ENCODE measurements at regions not wholly inside any gene's neighbourhood (a gene's known extent, or its start where the extent isn't known, plus 50 kb on each side); places are given as distances from the start of the nearest gene placed in this dataset.
A peak's percentile ranks its signal among the peaks of the same experiment; 100 is the strongest.

GRCh38 chr4:59831746-59832145 is 1368.4 kb upstream of the ADGRL3 start (continued):
- TF ChIP-seq ATF6 (CRISPR knock-in tag; IDR thresholded peaks at IDR 0.05) (no peak), CTCF (IDR thresholded peaks at IDR 0.05) (no peak)

GRCh38 chr4:59834943-59835342 is 1365.2 kb upstream of the ADGRL3 start:
- Mint-ChIP-seq H3K36me3 (no peaks in the 10 kb centered on the region), H3K9me3 (peaks cover 6% of the 10 kb centered on the region), H3K4me1 (no peaks in the 10 kb centered on the region), H3K27ac (no peak overlapping the region), H3K27me3 (ENCODE audit: low read depth) (no peaks in the 10 kb centered on the region), H3K4me3 (no peak overlapping the region)
- peak; percentile 93 for TF ChIP-seq HMGA2 (CRISPR knock-in tag; IDR thresholded peaks at IDR 0.05)
- TF ChIP-seq FOXJ3 (CRISPR knock-in tag; IDR thresholded peaks at IDR 0.05; ENCODE audit: borderline replicate concordance) = no peak
- CTCF ChIA-PET = no interaction called here
- ATAC-seq = no peak
- POLR2A ChIA-PET = no interaction called here
- no peak for DNase-seq (ENCODE audit: low spot score)

GRCh38 chr4:59837751-59838150 is 1362.4 kb upstream of the ADGRL3 start:
- Mint-ChIP-seq H3K36me3 (no peaks in the 10 kb centered on the region), H3K4me3 (no peak overlapping the region), H3K9me3 (peaks cover 7% of the 10 kb centered on the region), H3K4me1 (no peaks in the 10 kb centered on the region), H3K27ac (no peak overlapping the region), H3K27me3 (ENCODE audit: low read depth) (no peaks in the 10 kb centered on the region)
- ATAC-seq (no peak), DNase-seq (ENCODE audit: low spot score) (no peak)
- no peak for TF ChIP-seq GRHL2 (CRISPR knock-in tag; IDR thresholded peaks at IDR 0.05; ENCODE audit: insufficient replicate concordance, severe bottlenecking)
- TF ChIP-seq ETV6 (CRISPR knock-in tag; IDR thresholded peaks at IDR 0.05) = no peak
- no peak for TF ChIP-seq GTF2I (CRISPR knock-in tag; conservative IDR thresholded peaks at IDR 0.05)
- no peak for TF ChIP-seq ATF1 (CRISPR knock-in tag; IDR thresholded peaks at IDR 0.05)
- no peak for TF ChIP-seq ATF3 (CRISPR knock-in tag; conservative IDR thresholded peaks at IDR 0.05)
- TF ChIP-seq TEAD4 (CRISPR knock-in tag; IDR thresholded peaks at IDR 0.05) = no peak
- TF ChIP-seq ZNF425 (CRISPR knock-in tag; conservative IDR thresholded peaks at IDR 0.05) = no peak
- ChIA-PET POLR2A (no interaction called here), CTCF (no interaction called here)

GRCh38 chr4:59838236-59838635 is 1361.9 kb upstream of the ADGRL3 start:
- H3K36me3 Mint-ChIP-seq = no peaks in the 10 kb centered on the region
- POLR2A ChIA-PET = no interaction called here
- no peak for ATAC-seq

More at GRCh38 chr4:59838236-59838635, 1361.9 kb upstream of the ADGRL3 start:
- H3K4me3 Mint-ChIP-seq = no peak overlapping the region
- no peaks in the 10 kb centered on the region for H3K4me1 Mint-ChIP-seq
- H3K27me3 Mint-ChIP-seq (ENCODE audit: low read depth) = no peaks in the 10 kb centered on the region
- H3K9me3 Mint-ChIP-seq = peaks cover 7% of the 10 kb centered on the region
- no peak for DNase-seq (ENCODE audit: low spot score)
- CTCF ChIA-PET = no interaction called here
- H3K27ac Mint-ChIP-seq = no peak overlapping the region
- TF ChIP-seq NFYB (CRISPR knock-in tag; conservative IDR thresholded peaks at IDR 0.05; ENCODE audit: low read depth) = no peak
- no peak for TF ChIP-seq NR3C1 (CRISPR knock-in tag; conservative IDR thresholded peaks at IDR 0.05; ENCODE audit: low read depth)
- TF ChIP-seq E2F5 (CRISPR knock-in tag; IDR thresholded peaks at IDR 0.05) = no peak
- no peak for TF ChIP-seq E2F4 (CRISPR knock-in tag; IDR thresholded peaks at IDR 0.05; ENCODE audit: borderline replicate concordance, low read depth)
- TF ChIP-seq ZNF219 (CRISPR knock-in tag; IDR thresholded peaks at IDR 0.05; ENCODE audit: borderline replicate concordance) = no peak
- TF ChIP-seq MXD4 (CRISPR knock-in tag; IDR thresholded peaks at IDR 0.05; ENCODE audit: borderline replicate concordance) = no peak
- TF ChIP-seq FOXK1 (CRISPR knock-in tag; IDR thresholded peaks at IDR 0.05) = no peak
- TF ChIP-seq MYBL2 (CRISPR knock-in tag; IDR thresholded peaks at IDR 0.05) = no peak
- TF ChIP-seq ZNF416 (CRISPR knock-in tag; IDR thresholded peaks at IDR 0.05) = no peak
- TF ChIP-seq TP53 (CRISPR knock-in tag; IDR thresholded peaks at IDR 0.05) = no peak

Data from WTC11 (cell line).